OCI-LY7 (cell line): ENCODE measurements at regions not wholly inside any gene's neighbourhood (a gene's known extent, or its start where the extent isn't known, plus 50 kb on each side); places are given as distances from the start of the nearest gene placed in this dataset.
"Not testable (repeated sequence)": the region's sequence is repeated elsewhere in the genome, so short reads cannot be mapped to it uniquely, and the experiment has no call there.

Experiments
- BruUV-seq: library from RNA; stranded (reverse); fragments of 400-500 nt; replicated peaks from 2 replicates; lab custom pipeline; 2021; lab: Mats Ljungman, UMichigan
- CTCF ChIA-PET: fragments of 300-600 bp; sonication (Branson Sonifier 250); formaldehyde crosslinking; loops from one replicate; lab custom pipeline; 2022; ENCODE audit warnings: antibody characterized with exemption; ENCODE audit not compliant: unreplicated experiment; lab: Charles Lee
- POLR2A ChIA-PET: fragments of 300-600 bp; sonication (Branson Sonifier 250); formaldehyde crosslinking; loops from one replicate; lab custom pipeline; 2022; ENCODE audit warnings: antibody characterized with exemption; lab: Charles Lee
- DNase-seq: peaks from one replicate; pipeline ENCODE4 v3.0.0-alpha.2; 2015; ENCODE audit warnings: low spot score
- H2AFZ ChIP-seq: fragments of 200-600 bp; sonication (generic), shearing (Covaris generic); 2 replicates; pipeline ENCODE4 v1.6.1; 2014; ENCODE audit warnings: mild to moderate bottlenecking, antibody characterized with exemption, low read length, moderate library complexity
- H3K27ac ChIP-seq: fragments of 200-600 bp; sonication (generic); 2 replicates; pipeline ENCODE4 v1.5.1; 2014; ENCODE audit warnings: mixed run types, low read depth, mild to moderate bottlenecking, moderate library complexity, low read length, inconsistent platforms; ENCODE audit not compliant: poor library complexity, severe bottlenecking
- H3K36me3 ChIP-seq: fragments of 200-600 bp; sonication (generic); 2 replicates; pipeline ENCODE4 v1.6.1; 2014; ENCODE audit warnings: mild to moderate bottlenecking, antibody characterized with exemption, low read length, moderate library complexity, mixed read lengths; ENCODE audit not compliant: insufficient read depth
- H3K4me1 ChIP-seq: fragments of 200-600 bp; sonication (generic); 2 replicates; pipeline ENCODE4 v1.5.1; 2014; ENCODE audit warnings: mild to moderate bottlenecking, low read length; ENCODE audit not compliant: insufficient read depth, poor library complexity, severe bottlenecking
- H3K4me2 ChIP-seq: fragments of 200-600 bp; sonication (generic); 2 replicates; pipeline ENCODE4 v1.6.1; 2014; ENCODE audit warnings: mild to moderate bottlenecking, low read length
- H3K4me3 ChIP-seq: fragments of 200-600 bp; sonication (generic); 2 replicates; pipeline ENCODE4 v1.5.1; 2014; ENCODE audit warnings: mild to moderate bottlenecking, low read depth, low read length; ENCODE audit not compliant: poor library complexity, severe bottlenecking
- H3K79me2 ChIP-seq: fragments of 200-600 bp; sonication (generic); 2 replicates; pipeline ENCODE4 v1.6.1; 2016; ENCODE audit warnings: low read depth, mild to moderate bottlenecking, low read length, moderate library complexity, mixed read lengths; ENCODE audit not compliant: insufficient read depth
- H3K9me2 ChIP-seq: fragments of 200-600 bp; sonication (generic); 2 replicates; pipeline ENCODE4 v1.6.1; 2016; ENCODE audit warnings: mild to moderate bottlenecking, low read length, mixed read lengths; ENCODE audit not compliant: insufficient read depth
- H3K9me3 ChIP-seq: fragments of 200-600 bp; sonication (generic); 2 replicates; pipeline ENCODE4 v1.6.1; 2014; ENCODE audit warnings: mild to moderate bottlenecking, mixed run types, low read length, mixed read lengths
- H4K20me1 ChIP-seq: fragments of 200-600 bp; sonication (generic); 2 replicates; pipeline ENCODE4 v1.6.1; 2014; ENCODE audit warnings: mild to moderate bottlenecking, antibody characterized with exemption, low read length, moderate library complexity, mixed read lengths; ENCODE audit not compliant: insufficient read depth
- CTCF ChIP-seq: fragments of 200-600 bp; sonication (generic); conservative IDR thresholded peaks from 2 replicates; pipeline ENCODE4 v1.5.1; 2014; ENCODE audit warnings: mild to moderate bottlenecking, antibody characterized with exemption, low read length, moderate library complexity, mixed read lengths
- EZH2phosphoT487 ChIP-seq: fragments of 200-600 bp; sonication (generic); IDR thresholded peaks from 2 replicates; pipeline ENCODE4 v1.6.1; 2018; ENCODE audit warnings: low read depth, borderline replicate concordance, mild to moderate bottlenecking, mixed run types, antibody characterized with exemption, low read length, moderate library complexity, mixed read lengths
- intact Hi-C: fragments of 100-400 bp; cut with micrococcal nuclease; formaldehyde crosslinking; loops from one replicate; pipeline ENCODE4 v1.10.0; 2022; ENCODE audit not compliant: unreplicated experiment

- H3K36me3 ChIP-seq, result no peaks in the 10 kb centered on the region
- H3K4me3 ChIP-seq, result no peak overlapping the region
- H3K4me2 ChIP-seq, result no peak overlapping the region
- ChIA-PET CTCF (no interaction called here), POLR2A (no interaction called here)
- no peaks in the 10 kb centered on the region for H3K9me2 ChIP-seq
- no peaks in the 10 kb centered on the region for H3K4me1 ChIP-seq
- no peak for DNase-seq
- H3K79me2 ChIP-seq, result no peaks in the 10 kb centered on the region
- H3K27ac ChIP-seq, result no peak overlapping the region
- BruUV-seq, result no TSS peak
- no peaks in the 10 kb centered on the region for H3K9me3 ChIP-seq
- no peaks in the 10 kb centered on the region for H4K20me1 ChIP-seq
- TF ChIP-seq EZH2phosphoT487, result no peak
- TF ChIP-seq CTCF, result no peak
- intact Hi-C loops, result no loop called here
- no peak overlapping the region for H2AFZ ChIP-seq
Measured at GRCh38 chrX:122982521-122982920, 201.6 kb upstream of the GRIA3 start.

GRCh38 chrX:123002844-123003243, 181.2 kb upstream of the GRIA3 start:
- H3K36me3 ChIP-seq, H3K4me3 ChIP-seq, BruUV-seq, H3K4me2 ChIP-seq, intact Hi-C loops, H3K27ac ChIP-seq, H3K79me2 ChIP-seq, H2AFZ ChIP-seq, POLR2A ChIA-PET, H3K9me2 ChIP-seq, H4K20me1 ChIP-seq, H3K9me3 ChIP-seq, DNase-seq, CTCF ChIA-PET, H3K4me1 ChIP-seq: not testable (repeated sequence)

- TF ChIP-seq CTCF, result no peak
- no peak for TF ChIP-seq EZH2phosphoT487
Measured at GRCh38 chrX:123013141-123013540, 170.9 kb upstream of the GRIA3 start.

More at GRCh38 chrX:123013141-123013540, 170.9 kb upstream of the GRIA3 start:
- intact Hi-C loops, result no loop called here
- H3K9me3 ChIP-seq, result no peaks in the 10 kb centered on the region
- ChIA-PET CTCF (no interaction called here), POLR2A (no interaction called here)
- no TSS peak for BruUV-seq
- H3K9me2 ChIP-seq, result no peaks in the 10 kb centered on the region
- no peak overlapping the region for H2AFZ ChIP-seq
- H3K36me3 ChIP-seq, result no peaks in the 10 kb centered on the region
- H3K79me2 ChIP-seq, result no peaks in the 10 kb centered on the region
- H3K4me3 ChIP-seq, result no peak overlapping the region
- H3K27ac ChIP-seq, result no peak overlapping the region
- DNase-seq, result no peak
- H3K4me2 ChIP-seq, result no peak overlapping the region
- H3K4me1 ChIP-seq, result no peaks in the 10 kb centered on the region
- no peaks in the 10 kb centered on the region for H4K20me1 ChIP-seq
